RWPE2 (cell line): ENCODE measurements at regions not wholly inside any gene's neighbourhood (a gene's known extent, or its start where the extent isn't known, plus 50 kb on each side); places are given as distances from the start of the nearest gene placed in this dataset.

Source experiments
- ATAC-seq: fragments of 200-7000 bp; cut with Tn5 transposase; 3 replicates; pipeline ENCODE4 v1.9.1; 2021; ENCODE audit warnings: low read depth
- DNase-seq: peaks from one replicate; pipeline ENCODE4 v3.0.0-alpha.2; 2020; ENCODE audit warnings: low spot score
- H3K27ac ChIP-seq: fragments of 450-650 bp; 2 replicates; pipeline ENCODE4 v1.5.1; 2017; ENCODE audit warnings: mild to moderate bottlenecking; ENCODE audit not compliant: poor library complexity, severe bottlenecking
- H3K27me3 ChIP-seq: fragments of 250-450 bp; sonication (Bioruptor Pico); 2 replicates; pipeline ENCODE4 v1.5.1; 2021; ENCODE audit warnings: mild to moderate bottlenecking, moderate library complexity; ENCODE audit not compliant: insufficient read depth, poor library complexity, severe bottlenecking
- H3K36me3 ChIP-seq: fragments of 250-450 bp; sonication (Bioruptor Pico); 2 replicates; pipeline ENCODE4 v1.5.1; 2020; ENCODE audit warnings: low read depth, mild to moderate bottlenecking, moderate library complexity
- H3K4me1 ChIP-seq: fragments of 250-450 bp; sonication (Bioruptor Pico); 2 replicates; pipeline ENCODE4 v1.5.1; 2021; ENCODE audit warnings: mild to moderate bottlenecking, moderate library complexity; ENCODE audit not compliant: insufficient read depth, poor library complexity, severe bottlenecking
- H3K4me3 ChIP-seq: fragments of 250-450 bp; sonication (Bioruptor Pico); 2 replicates; pipeline ENCODE4 v1.5.1; 2021; ENCODE audit warnings: mild to moderate bottlenecking, moderate library complexity; ENCODE audit not compliant: severe bottlenecking
- H3K9me3 ChIP-seq: fragments of 250-450 bp; sonication (Bioruptor Pico); 2 replicates; pipeline ENCODE4 v1.5.1; 2021; ENCODE audit warnings: mild to moderate bottlenecking, moderate library complexity; ENCODE audit not compliant: severe bottlenecking
- TF ChIP-seq, protein P1 (sequence below): fragments of 450-650 bp; IDR thresholded peaks from one replicate; pipeline ENCODE4 v1.5.1; 2017; ENCODE audit warnings: mild to moderate bottlenecking, moderate library complexity; ENCODE audit not compliant: poor library complexity, severe bottlenecking

DNA sequence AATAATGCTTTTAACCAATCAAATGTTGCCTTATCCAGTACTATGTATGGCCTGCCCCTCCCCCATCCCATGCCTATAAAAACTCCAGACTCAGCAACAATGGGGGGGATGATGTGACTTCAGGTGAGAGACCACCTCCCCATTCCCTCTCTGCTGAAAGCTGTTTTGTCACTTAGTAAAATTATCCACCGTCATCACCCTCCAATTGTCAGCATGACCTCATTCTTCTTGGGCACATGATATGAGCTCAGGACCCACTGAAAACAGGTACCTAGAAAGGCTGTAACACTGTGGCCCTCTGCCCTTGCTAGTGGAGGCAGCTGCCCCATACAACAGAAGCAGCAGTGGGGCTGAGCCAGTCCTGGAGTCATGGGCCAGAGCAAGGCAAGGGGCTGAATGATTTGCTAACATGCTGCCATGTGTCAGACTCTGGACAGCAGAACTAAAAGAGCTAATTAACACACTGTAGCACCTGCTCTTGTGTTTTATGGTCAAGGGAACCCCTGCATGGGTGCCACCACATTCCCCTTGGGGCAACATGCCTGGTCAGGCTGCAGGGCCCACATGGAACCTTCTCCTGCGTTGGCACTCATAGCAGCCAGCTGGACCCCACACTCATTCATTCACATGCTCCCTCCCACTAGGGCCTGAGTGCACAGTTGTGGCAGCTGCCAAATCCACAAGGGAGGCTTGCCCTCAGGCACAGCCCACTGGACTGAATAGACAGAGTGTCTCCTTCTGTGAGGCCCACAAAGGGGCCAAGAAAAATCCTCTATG lies 722.2 kb upstream of the PCDH20 start:
- no peak overlapping the region for H3K4me3 ChIP-seq
- H3K27me3 ChIP-seq, result no peaks in the 10 kb centered on the region
- no peaks in the 10 kb centered on the region for H3K9me3 ChIP-seq
- no peaks in the 10 kb centered on the region for H3K4me1 ChIP-seq
- no peak overlapping the region for H3K27ac ChIP-seq
- DNase-seq (no peak), ATAC-seq (no peak)
- TF ChIP-seq, protein P1, sequence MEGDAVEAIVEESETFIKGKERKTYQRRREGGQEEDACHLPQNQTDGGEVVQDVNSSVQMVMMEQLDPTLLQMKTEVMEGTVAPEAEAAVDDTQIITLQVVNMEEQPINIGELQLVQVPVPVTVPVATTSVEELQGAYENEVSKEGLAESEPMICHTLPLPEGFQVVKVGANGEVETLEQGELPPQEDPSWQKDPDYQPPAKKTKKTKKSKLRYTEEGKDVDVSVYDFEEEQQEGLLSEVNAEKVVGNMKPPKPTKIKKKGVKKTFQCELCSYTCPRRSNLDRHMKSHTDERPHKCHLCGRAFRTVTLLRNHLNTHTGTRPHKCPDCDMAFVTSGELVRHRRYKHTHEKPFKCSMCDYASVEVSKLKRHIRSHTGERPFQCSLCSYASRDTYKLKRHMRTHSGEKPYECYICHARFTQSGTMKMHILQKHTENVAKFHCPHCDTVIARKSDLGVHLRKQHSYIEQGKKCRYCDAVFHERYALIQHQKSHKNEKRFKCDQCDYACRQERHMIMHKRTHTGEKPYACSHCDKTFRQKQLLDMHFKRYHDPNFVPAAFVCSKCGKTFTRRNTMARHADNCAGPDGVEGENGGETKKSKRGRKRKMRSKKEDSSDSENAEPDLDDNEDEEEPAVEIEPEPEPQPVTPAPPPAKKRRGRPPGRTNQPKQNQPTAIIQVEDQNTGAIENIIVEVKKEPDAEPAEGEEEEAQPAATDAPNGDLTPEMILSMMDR, result no peak
- H3K36me3 ChIP-seq, result no peaks in the 10 kb centered on the region

- H3K36me3 ChIP-seq, result no peaks in the 10 kb centered on the region
- no peak overlapping the region for H3K4me3 ChIP-seq
- no peaks in the 10 kb centered on the region for H3K4me1 ChIP-seq
- no peaks in the 10 kb centered on the region for H3K27me3 ChIP-seq
- H3K9me3 ChIP-seq, result peaks cover 3% of the 10 kb centered on the region
- DNase-seq (no peak), ATAC-seq (no peak)
- TF ChIP-seq, protein P1, result no peak
- no peak overlapping the region for H3K27ac ChIP-seq
These were observed 716.0 kb upstream of the PCDH20 start for GRCh38 chr13:62131604-62132003.

DNA sequence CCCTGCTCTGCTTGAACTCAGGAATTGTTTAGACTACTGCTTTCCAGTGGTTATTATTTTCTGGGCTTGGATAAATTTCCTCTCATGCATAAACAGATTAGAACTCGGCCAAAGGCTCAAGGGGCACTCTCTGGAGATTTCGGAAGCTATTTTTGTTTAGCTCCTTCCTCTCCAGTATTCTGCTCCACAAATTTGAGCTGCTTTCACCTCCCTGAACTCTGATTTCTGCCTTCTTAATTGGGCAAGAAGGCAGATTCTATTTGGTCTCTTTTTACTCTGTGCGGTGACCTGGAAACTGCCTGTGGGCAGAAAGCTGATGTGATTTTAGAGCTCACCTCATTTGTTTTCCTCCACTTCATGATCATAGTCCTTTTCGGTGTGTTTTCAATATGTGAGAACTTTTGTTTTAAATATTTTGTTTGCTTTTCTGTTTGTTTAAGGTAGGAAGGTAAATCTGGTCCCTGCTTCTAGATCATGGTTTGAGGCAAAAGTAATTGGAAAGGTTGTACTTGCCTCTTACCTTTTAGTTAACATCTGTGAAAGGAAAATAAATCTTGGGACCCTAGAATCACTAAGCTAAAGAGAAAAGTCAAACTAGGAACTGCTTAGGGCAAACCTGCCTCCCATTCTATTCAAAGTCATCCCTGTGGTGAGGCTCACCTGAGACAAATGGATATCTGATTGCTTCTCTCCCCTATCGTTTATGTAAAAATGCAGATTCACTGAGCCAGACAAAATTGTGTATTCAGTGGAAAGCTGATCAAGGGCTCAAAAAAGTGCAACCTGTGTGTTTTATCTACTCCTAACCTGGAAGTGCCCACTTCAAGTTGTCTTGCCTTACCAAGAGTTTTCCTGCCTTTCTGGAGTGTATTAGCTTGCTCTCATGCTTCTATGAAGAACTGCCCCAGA lies 714.7 kb upstream of the PCDH20 start:
- Histone ChIP-seq H3K4me3 (no peak overlapping the region), H3K9me3 (peaks cover 3% of the 10 kb centered on the region), H3K4me1 (no peaks in the 10 kb centered on the region), H3K27me3 (no peaks in the 10 kb centered on the region), H3K27ac (no peak overlapping the region), H3K36me3 (no peaks in the 10 kb centered on the region)
- no peak for ATAC-seq
- DNase-seq, result no peak
- TF ChIP-seq, protein P1, result no peak

DNA sequence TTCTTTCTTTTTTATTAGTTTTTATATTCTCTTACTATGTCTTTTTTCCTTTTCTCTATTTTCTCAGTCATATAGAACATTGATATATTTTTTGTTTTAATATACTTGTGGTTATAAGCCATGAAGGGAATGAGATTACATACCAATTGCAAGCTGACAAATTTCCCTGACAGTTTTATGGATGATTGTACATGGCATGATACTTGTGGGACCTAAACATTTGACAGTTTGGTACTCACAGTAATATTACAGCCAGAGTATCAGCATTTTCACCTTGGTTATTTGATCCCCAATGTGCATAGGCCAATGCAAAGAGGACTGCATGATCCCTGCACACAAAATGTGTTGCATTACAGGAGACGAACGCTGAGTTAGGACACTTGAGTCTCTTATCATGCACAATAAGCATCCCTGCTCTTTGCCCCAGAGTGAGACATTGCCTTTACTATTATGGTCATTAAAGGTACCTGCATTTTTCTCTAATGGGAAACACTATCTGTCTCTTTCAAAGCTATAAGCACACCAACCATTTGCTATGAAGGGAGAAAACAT lies 713.4 kb upstream of the PCDH20 start:
- Histone ChIP-seq H3K4me3 (no peak overlapping the region), H3K36me3 (no peaks in the 10 kb centered on the region), H3K27ac (no peak overlapping the region), H3K9me3 (peaks cover 3% of the 10 kb centered on the region), H3K4me1 (no peaks in the 10 kb centered on the region), H3K27me3 (no peaks in the 10 kb centered on the region)
- ATAC-seq (no peak), DNase-seq (no peak)
- TF ChIP-seq, protein P1, result no peak
